C1 segment of cervical spinal cord (tissue), 14 donors: ENCODE measurements at regions not wholly inside any gene's neighbourhood (a gene's known extent, or its start where the extent isn't known, plus 50 kb on each side); places are given as distances from the start of the nearest gene placed in this dataset.

Experiments used
- DNase-seq, 14 donors: peaks; one replicate each; lab custom pipeline; 2025; lab: John Stamatoyannopoulos, UW

GRCh38 chr13:79267560-79267959, 138.5 kb downstream of the RBM26 start:
- no peak for DNase-seq

GRCh38 chr13:79258489-79258888, 147.6 kb downstream of the RBM26 start:
- DNase-seq, result no peak

DNA sequence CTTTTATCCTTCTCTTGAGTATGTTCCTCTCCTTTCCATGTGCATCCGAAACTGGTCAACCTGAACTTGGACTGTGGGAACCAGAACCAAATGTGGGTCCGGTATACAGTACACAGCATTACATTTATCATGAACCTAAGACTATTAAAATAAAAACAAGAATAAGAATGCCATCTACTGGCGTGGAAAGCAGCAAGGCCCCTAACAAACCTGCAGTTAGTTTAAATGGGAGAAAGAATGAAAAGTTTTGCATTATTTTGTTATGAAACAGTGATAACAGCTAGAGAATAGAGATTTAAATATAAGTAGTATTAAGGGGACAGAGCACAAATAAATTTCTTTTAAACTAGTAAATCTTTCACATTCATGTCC, 159.5 kb downstream of the RBM26 start:
- DNase-seq, result no peak

- no peak for DNase-seq
These were observed 160.0 kb downstream of the RBM26 start for GRCh38 chr13:79245937-79246577.

GRCh38 chr13:79241697-79242096, 164.4 kb downstream of the RBM26 start:
- DNase-seq, result no peak

DNA sequence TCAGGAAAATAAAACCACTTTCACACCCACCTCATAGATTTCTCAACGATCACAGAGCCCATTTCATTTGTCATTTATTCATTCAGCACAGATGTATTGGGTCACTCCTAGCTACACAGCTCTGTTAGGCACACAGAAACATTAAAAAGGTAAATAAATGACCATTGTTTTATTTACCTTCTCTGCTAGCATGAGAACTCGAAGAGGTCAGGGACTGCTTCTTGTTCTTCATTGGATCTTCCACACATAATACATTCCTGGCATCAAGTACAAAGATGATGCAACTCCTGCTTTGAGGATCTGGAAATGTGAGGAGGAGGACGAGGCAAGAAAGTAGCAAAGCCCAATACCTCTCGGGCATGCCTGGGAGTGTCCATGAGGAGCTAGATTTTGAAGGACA, 168.1 kb downstream of the RBM26 start:
- DNase-seq, result no peak

- no peak for DNase-seq
These were observed 174.2 kb downstream of the RBM26 start for GRCh38 chr13:79231887-79232286.

DNA sequence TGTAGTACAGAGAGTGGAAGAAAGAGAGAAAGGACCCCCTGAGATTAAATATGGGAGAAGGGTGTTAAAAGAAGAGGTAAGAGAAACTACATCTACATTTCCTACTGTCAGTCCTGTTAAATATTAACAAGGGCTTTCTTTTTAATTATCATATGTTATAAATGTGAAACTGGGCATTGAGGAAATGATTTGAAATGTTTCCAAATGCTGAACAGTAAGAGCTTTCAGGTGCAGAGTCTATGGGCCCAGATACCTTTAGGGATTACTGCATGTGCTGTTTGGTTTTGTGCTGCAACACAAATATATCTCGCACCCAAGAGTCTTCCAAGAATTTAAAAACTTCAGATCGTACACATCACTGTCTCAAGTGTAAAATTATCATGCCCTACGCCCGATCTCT, 176.3 kb downstream of the RBM26 start:
- no peak for DNase-seq

DNA sequence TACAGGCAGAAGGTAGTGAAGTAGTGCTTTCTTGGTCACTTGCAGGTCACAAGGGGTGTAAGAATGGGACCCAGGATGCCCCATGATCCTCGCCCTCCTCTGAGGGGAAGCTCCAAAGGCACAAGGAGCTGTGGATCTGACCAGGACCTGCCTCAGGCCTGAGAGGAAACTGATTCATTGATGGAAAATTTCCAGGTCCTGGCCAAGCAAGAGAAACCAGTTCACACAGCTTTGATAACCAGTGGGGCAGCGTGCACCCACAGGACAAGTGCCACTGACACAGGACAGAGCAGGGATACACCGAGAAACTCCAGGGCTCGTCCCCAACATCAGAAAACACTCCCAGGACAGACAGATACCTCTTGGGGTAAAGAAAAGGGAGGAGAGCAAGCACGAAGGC, 177.1 kb downstream of the RBM26 start:
- no peak for DNase-seq

GRCh38 chr13:79227418-79227817, 178.6 kb downstream of the RBM26 start:
- DNase-seq, result no peak

GRCh38 chr13:79226938-79227337, 179.1 kb downstream of the RBM26 start:
- no peak for DNase-seq

GRCh38 chr13:79226250-79226649, 179.8 kb downstream of the RBM26 start:
- no peak for DNase-seq

GRCh38 chr13:79225487-79226232, 180.4 kb downstream of the RBM26 start:
- no peak for DNase-seq

GRCh38 chr13:79222427-79223205, 183.4 kb downstream of the RBM26 start:
- no peak for DNase-seq

- no peak for DNase-seq
These were observed 193.9 kb downstream of the RBM26 start for GRCh38 chr13:79212064-79212619.

DNA sequence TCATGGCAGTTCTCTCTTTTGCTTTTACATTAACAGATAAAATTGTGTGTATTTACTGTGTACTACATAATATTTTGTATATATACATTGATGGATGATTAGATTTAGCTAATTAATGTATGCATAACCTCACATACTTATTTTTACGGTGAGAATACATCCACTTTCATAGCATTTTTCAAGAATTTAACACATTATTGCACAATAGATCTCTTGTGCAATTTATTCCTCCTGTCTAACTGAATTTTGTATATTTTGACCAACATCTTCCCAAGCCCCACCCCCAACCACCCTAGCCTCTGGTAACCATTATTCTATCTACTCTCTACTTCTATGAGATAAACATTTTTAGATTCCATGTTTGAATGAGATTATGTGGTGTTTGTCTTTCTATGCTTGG, 194.7 kb downstream of the RBM26 start:
- no peak for DNase-seq

GRCh38 chr13:79197933-79198332, 208.1 kb downstream of the RBM26 start:
- no peak for DNase-seq

- no peak for DNase-seq
These were observed 209.2 kb downstream of the RBM26 start for GRCh38 chr13:79196843-79197242.

GRCh38 chr13:79196366-79196765, 209.7 kb downstream of the RBM26 start:
- DNase-seq, result no peak

DNA sequence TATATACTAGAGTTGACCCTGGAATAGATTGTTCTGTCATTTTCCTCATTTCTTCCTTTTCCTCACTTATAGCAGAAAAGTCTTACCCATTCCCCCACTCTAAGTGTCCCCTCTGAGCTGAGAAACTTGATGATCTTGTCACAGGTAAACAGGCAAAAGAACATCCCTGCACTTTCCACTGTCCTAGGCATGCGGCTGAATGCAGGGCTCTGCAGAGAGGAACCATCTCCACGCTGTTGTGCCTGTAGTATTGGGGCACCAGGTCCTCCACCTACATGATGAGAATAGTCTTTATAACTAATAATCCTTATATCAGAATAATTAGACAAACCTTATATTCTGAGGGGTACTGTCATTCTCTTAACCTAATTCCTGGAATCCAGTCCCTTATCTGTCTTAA, 211.3 kb downstream of the RBM26 start:
- DNase-seq, result no peak

- DNase-seq, result no peak
These were observed 211.8 kb downstream of the RBM26 start for GRCh38 chr13:79194272-79194671.

DNA sequence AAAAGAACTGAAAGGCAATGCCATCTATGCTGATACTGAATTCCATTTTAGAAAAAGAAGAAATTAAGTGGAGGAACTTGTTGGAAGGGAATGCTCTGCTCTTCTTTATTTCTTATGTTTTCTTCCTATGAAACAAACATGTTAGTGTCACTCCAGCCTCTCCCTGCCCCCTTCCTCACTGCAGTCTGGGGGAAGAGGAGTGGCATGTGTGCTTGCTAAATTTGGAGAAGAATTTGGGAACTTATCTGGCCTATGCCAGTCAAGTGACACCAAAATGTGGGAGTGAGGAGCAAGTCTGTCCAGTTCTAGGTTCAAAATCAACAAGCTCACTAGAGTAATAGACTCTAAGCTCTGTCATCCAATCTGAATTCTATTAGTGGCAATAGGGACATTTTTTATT, 214.6 kb downstream of the RBM26 start:
- no peak for DNase-seq
